HG03571 (cell line): ENCODE measurements at regions not wholly inside any gene's neighbourhood (a gene's known extent, or its start where the extent isn't known, plus 50 kb on each side); places are given as distances from the start of the nearest gene placed in this dataset.
"Not testable (repeated sequence)": the region's sequence is repeated elsewhere in the genome, so short reads cannot be mapped to it uniquely, and the experiment has no call there.

Source experiments
- ATAC-seq: cut with Tn5 transposase; IDR thresholded peaks from one replicate; pipeline ENCODE4 v1.9.1; 2021; ENCODE audit not compliant: unreplicated experiment

DNA sequence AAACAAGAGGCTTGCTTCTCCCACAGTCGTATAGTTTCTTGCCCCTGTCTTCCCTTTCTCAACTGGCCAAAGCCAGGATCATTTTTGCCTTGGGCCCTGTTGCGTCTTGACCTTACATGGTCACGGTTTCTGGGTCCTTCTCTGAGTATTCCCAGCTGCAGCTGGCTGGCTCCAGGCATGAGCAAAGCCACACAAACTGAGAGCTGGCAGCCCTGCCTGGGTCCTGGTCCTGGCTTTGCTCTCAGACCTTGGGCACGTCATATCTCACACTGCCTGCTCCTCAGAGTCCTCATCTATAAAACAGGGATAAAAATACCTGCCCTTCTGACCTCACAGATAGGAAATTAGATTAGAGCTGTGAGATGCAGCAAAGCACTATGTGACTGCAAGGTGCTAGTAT lies 277.6 kb downstream of the CBLN1 start:
- no peak for ATAC-seq

DNA sequence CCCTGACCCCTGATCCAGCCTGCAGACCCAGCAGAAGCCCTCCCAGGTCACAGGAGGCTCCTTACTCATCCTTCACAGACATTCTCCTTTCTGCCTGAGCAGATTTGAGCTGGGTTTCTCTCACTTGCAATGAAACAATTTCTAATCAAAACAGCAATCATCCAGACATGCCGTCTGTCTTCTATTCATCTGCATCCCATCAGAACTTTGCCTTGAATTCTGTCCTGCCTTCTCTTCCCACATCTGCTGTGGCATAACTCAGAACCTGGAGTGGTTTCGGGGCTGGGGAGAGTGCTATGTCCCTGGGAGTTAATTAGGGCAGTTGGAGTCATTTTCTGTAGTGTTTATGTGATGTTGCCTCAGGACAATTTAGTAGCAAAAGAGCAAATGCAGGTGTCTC lies 278.6 kb downstream of the CBLN1 start:
- ATAC-seq: no peak

DNA sequence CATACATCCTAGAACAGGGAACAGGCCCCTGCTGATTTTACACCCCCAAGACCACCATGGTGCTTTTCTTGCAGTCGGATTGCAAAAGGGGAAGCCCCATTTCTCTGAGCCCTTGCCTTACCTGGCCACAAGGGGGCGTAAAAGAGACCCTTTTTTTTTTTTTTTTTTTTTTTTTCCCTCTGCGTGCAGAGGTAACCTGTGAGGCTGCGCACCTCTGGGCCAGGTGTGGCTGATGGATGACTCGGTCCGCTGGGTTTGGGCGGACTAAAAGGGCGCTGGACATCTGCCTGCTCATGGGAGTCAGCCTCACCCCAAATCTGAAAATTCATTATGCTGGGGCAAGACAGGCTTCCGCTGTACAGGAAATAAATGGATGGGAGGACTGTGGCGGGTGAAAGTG lies 281.0 kb downstream of the CBLN1 start:
- ATAC-seq: no peak

DNA sequence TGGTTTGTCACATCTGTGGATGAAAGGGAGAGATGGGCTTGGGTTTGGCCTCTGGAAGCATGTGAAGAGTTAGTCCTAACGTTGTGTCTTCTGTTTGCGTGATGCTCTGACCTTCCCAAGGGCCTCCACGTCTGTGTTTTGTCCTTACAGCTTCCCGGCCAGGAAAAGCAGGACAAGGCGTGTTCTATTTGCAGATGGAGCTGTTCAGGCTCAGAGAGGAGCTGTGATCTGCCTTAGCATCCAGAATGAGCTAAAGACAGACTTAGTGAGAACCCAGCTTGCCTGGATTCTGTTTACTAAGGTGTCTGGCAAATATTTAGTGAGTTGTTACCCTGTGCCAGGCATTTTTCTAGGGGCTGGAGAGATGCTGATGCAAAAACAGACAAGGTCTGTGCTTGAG lies 282.1 kb downstream of the CBLN1 start:
- ATAC-seq: no peak

DNA sequence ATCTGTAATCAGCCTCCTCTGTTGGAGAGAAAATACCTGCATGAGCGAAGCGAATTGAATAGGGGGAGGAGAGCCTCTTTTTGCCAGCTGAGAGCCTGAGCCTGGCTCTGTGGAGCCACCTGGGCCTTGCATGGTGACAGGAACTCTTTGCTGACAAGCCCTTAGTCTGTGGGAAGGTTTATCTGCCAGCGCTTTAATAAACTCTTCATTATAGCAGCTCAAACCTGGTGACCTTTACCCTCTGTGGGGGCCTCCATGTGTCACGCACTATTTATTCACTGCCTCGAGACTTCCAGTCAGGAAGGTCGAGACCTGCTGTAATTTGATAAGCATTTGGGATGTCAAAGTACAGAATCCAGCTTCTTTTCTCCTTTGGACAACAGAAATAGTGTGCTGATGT lies 282.6 kb downstream of the CBLN1 start:
- ATAC-seq: no peak

DNA sequence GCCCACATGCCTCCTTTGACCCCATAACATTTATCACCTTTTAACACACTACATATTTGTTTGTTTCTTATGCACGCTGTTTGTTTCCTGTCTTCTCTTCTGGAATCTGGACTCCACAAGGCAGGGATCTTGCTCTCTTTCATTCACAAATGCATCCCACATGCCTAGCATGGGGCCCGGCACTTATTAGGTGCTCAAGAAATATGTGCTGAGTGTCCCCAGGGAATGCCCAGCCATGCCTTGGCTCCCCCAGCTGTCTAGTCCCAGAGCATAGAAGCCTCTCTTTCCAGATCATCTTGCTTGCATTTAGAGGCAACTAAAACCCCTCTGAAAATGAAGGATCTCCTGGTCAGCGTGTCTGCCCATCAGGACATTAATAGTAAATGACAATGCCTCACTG lies 283.7 kb downstream of the CBLN1 start:
- ATAC-seq: no peak

DNA sequence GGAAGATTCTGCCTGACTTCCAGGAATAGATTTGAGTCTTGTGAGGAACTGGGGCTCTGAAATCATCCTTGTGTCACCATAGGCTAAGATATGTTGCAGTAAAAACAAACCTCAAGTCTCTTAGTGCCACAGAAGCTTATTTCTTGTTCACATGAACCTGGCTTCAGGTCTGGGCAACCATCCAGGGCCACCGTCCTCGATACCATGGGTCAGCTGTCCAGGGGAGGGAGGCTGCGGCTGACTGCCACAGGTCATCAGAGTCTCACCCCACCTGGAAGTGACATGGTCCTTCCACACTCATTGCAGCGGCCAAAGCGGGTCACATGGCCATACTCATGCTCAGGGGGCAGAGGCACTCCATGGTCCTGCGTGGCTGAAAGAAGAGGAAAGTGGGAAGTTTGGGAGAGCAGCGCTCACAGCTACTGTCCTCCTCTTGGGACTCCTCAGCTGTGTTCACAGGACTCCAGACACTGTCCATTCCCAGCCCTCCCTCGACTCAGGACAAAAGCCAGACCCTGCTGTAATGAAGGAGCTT lies 284.5 kb downstream of the CBLN1 start:
- ATAC-seq: no peak

DNA sequence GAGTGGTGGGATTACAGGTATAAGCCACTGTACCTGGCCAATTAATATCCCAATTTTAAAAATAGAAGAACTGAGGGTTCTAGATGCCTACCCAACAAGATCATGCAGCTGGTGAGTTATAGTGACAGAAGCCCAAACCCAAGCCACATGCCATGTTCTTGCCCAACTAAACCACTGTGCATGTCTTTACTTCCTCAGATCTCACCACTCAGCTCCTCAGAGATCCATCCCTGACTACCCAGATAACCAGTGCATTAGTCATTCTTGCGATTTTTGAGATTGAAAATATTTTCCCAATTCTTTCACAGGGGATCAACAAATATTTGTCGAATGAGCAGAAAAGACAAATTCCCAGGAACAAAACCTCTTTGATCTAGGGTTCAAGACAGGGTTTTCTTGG lies 303.1 kb downstream of the CBLN1 start:
- ATAC-seq: no peak

DNA sequence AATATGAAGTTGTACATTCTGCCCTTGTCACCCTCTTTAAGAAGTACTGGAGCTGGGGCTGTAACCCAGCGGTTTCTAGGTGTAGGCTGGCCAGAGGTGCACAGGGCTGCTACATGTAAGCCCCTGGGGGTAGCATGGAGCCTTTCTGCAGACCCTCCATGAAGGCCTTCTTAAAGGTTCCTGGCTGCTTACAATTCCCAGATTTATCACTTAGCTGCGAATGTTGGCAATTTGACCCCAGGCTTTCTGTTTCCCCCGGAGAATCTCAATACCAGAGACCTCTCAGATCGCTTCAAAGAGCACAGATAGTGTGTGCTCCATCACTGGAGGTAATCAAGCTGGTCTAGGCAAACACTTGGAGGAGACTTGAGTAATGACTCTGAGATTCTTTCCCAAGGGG lies 309.4 kb downstream of the CBLN1 start:
- no peak for ATAC-seq

DNA sequence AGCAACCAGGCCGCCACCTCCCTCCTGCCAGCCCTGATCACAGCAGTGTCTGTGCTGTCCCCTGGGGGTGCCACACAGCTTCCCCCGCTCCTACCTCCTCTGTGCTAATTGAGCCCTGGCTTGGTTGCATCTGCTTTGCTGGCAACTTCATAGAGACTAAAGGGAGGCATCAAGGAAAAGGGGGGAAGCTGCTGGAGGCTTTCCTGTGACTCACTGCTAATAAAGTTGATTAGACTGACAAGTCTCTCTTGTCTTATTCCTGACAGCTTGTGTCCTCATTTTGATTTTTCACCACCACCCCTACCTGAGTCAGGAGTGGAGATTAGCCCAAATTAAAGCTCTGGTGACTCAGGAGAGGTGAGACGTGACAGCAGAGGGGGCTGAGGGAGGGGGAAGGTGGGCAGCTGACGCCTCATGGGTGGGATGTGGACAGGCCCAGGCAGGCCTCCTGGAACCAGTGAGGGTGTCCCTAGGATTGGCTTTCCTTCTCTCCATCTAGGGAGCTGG lies 310.0 kb downstream of the CBLN1 start:
- no peak for ATAC-seq

DNA sequence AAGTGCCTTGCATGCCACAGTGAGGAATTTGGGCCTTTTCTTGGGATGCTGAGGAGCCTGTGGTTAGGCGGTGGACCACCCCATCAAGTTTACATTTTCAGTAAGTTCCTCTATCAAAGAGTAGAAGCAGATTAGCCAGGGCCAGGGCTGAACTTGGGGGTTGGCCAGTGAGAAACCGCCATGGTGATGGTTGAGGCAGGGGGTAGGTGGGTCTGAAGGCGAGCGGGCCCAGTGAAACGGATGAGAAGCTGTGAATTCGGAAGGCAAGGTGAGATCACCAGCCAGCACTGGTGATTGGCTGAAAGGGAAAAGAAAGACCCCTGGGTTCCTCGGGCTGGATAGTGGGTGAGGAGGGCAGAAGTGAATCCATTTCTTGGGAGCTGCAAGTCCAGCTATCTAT lies 311.4 kb downstream of the CBLN1 start:
- ATAC-seq: no peak

DNA sequence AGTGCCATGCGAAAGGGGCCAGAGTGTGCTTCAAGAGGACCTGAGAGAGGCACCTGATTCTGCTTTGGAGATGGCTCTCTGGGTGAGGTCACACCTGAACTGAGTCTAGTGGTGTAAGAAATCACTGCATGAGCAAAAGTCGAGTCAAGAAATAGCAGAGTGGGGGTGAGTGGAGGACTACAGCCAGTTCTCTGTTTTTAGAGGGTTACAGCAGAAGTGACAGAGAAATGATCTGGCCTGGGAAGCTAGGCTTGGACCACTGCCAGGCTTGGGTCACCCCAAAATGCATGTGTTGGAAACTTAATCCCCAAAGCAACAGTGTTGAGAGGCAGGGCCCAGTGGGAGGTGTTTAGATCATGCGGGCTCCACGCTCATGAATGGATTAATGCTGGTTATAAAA lies 312.0 kb downstream of the CBLN1 start:
- ATAC-seq: no peak

DNA sequence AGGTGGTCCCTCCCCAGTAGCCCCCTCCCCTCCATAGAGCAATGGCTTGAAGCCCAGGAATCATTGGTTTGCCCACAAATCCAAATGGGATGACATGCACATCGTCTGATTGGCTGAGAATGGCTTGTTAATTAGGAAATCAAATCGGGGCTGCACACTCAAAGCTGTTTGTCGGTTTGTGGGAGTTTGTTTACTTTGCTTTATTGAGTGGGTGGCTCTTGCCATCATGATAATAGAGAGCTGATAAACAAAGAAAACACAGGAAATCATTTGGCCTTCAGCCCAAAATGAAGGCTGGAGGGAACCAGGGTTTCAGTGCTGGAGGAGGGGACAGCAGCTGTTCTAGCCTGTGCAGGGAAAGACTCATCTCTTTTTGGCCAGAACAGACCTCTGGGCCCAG lies 316.3 kb downstream of the CBLN1 start:
- no peak for ATAC-seq

DNA sequence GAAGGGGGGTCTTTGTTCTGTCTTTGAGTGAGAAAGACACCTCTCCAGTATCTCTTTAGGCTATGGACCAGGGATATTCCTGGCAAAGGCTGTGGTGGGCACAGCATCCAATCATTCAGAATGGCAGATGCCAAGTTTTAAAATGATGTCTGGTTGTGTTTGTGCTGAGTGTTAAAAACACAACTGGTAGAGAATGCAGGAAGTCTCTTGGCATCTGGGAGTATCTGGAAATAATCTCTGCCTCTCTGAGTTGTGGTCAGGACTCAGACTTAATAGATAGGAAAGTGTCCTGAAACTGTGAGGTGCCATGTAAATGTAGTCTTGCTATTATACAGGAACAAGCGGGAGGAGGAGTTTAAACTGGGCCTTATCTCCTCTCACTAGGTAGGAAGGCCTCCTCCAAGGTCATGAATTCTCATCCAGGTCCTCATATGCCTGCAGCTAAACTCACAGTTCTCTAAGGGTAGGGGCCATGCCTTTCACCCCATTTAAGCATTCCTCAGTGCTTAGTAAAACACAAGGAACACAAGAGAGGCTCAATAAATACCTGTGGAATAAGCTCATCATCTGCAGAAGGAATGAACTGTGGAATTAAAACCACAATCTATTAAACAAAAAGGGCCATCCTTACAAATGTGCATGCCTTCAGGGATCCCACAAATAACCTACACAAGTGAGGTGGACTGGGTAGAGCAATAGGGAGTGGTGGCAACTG lies 317.6 kb downstream of the CBLN1 start:
- ATAC-seq: no peak

DNA sequence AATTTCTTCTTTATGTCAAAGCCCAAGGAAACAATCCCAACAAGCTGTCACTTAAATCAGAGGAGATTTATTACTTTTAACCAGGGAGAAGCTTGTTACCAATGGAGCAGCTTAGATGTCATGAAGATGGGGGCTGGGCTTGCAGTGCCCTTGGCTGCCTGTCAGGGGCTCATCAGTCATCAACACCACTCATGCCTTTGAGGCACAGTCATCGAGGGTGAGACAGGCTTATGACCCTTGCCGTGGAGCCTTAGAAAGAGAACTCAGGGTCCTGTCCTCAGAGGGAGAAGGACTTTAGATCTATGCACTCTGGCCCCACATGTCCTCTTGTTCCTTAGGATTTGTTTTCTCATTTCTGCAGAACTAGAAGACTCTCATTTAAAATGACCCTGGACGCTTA lies 318.3 kb downstream of the CBLN1 start:
- ATAC-seq: no peak

DNA sequence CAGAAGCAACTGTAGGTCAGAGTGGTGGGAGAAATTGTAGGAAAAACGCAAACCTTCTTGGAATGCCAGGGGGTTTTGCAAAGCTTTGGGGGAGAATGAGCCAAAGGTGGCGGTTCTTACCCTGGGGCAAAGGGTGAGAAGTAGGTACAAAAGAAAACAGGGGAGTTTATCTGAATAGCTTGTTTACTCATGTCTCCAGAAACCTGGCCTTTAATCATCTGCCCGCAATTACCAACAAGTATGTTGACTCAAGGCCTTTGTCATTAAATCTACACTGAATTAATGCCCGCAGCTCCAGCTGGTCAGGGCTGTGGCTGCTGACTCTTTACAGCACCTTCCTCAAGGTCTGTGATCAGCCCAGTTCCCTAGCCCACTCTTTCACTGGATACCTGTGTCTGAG lies 320.1 kb downstream of the CBLN1 start:
- no peak for ATAC-seq

DNA sequence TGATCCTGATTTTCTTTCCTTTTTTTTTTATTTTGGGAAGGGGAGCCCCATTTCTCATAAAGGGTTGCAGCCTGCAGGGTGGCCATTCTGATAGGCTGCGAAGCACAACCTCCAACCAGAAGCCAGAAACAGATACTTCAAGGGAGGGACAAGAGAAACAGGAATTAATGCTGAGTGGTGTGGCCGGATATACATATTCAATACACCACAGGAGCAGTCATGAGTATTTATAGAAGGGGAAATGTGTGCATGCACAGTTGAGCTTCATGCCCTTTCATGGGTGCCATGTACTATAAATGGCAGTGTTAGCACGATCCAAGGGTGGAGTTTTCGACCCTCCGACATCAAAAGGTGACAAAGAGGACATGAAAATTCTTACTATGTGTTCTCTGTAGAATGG lies 320.8 kb downstream of the CBLN1 start:
- no peak for ATAC-seq

DNA sequence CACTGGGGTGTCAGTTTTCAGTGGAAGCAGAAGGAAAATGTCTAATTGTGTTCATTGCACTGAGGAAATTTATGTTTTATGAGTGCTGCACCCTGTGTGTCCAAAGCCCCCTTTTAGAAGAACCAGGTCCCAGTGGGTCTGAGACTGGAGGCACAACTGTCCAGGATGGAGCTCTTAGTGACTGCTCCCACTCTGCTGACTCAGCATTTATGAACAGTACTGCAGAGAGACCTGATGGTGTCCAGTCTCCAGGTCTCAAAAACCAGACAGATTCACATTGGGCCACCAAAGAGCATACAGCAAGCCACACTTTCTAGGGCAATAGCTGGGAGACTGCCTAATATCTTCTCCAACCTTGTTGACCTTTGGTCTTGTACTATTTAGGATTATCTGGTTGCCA lies 321.9 kb downstream of the CBLN1 start:
- no peak for ATAC-seq

DNA sequence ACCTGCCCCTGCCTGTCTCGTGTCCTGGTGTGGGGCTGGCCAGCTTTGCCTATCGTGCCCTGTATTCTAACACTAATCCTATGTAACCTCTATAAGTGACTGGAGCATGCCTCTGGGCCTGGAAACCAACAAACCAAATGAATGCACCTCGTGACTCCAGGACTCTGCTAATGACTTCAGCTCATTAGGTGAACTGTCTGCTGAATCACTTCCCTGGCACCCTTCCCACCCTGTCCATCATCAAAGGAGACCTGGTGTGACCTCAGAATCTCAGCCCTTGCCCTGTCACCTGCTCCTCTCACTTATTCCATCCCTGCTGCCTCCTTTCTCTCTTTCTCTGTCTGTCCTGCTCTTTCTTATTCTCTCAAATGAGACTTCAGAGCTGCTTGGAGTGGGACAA lies 322.4 kb downstream of the CBLN1 start:
- no peak for ATAC-seq

DNA sequence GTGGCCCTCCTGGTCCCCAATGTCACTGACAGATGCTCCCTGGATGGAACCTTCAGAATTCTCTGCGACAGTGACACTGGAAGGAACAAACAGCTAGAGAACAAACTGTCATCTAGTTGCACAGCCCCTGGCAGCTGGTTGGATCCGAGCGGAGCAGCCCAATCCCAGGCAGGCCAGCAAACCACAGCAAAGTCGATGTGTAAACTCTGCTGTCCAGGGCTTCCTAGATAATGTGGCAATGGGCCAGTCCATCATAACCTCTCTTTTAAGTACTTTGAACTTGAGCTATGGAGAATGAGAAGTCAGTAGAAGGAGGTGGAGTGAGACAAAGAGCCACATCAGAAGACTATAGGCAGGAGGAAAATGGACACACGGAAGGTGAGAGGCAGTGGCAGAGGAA lies 323.0 kb downstream of the CBLN1 start:
- no peak for ATAC-seq

DNA sequence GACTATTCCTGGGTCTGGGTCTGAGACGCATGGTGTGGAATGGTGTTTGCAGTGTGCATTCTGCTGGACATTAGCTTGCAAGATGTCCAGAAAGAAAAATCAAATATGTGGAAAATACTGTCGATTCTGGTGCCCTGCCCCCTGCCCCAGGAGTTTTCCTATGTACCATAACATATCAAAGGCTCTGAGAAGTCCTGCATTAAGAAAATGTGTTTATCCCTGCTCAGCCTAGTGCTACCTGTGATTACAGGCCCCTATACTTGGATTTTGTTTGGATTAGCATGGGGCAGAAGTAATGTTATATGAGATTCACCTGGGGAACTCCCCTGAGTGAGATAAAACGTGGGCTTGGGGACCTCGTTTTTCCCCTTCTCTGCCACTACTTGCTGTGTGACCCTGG lies 325.0 kb downstream of the CBLN1 start:
- ATAC-seq: no peak

DNA sequence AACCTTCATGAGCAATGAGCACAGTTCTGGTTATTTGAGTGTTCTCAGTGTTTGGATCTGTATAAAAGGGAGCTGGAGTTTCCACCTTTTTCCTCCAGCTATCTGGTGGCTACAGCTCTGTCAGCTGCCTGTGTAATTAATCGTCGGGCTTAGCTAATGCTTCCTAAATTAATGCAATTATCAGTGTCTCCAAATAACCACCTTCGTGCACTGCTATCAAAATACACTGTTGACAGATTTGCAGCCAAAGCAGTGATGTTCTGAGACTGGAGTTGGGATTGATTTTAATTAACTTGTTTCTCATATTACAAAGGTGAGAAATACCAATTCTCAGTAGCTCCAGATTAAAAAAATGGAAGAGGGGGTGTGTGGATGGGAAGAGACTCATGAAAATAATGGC lies 325.8 kb downstream of the CBLN1 start:
- no peak for ATAC-seq

DNA sequence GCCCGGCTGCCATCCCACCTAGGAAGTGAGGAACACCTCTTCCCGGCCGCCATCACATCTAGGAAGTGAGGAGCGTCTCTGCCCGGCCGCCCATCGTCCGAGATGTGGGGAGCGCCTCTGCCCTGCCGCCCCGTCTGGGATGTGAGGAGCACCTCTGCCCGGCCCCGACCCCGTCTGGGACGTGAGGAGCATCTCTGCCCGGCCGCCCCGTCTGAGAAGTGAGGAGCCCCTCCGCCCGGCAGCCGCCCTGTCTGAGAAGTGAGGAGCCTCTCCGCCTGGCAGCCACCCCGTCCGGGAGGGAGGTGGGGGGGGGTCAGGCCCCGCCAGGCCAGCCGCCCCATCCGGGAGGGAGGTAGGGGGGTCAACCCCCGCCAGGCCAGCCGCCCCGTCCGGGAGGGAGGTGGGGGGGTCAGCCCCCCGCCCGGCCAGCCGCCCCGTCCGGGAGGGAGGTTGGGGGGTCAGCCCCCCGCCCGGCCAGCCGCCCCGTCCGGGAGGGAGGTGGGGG lies 330.0 kb downstream of the CBLN1 start:
- not testable (repeated sequence) for ATAC-seq
